Cardiac septum (tissue), 1 donor: ENCODE measurements at regions not wholly inside any gene's neighbourhood (a gene's known extent, or its start where the extent isn't known, plus 50 kb on each side); places are given as distances from the start of the nearest gene placed in this dataset.

Experiments used
- DNase-seq: peaks from one replicate; pipeline ENCODE4 v3.0.0-alpha.2; 2020; ENCODE audit warnings: low spot score
- intact Hi-C: fragments of 100-400 bp; cut with DNase I; formaldehyde crosslinking; loops from one replicate; pipeline ENCODE4 v1.14.0; 2022
- donor health status: DM: no; HTN: no; CAD: no.

- no peak for DNase-seq
- intact Hi-C loops: no loop called here
These were observed 276.1 kb downstream of the HDGFL1 start for GRCh38 chr6:22845467-22845866.

GRCh38 chr6:22848121-22848520, 278.8 kb downstream of the HDGFL1 start:
- no peak for DNase-seq
- intact Hi-C loops: no loop called here

- DNase-seq: no peak
- intact Hi-C loops: no loop called here
These were observed 280.6 kb downstream of the HDGFL1 start for GRCh38 chr6:22849921-22850320.

DNA sequence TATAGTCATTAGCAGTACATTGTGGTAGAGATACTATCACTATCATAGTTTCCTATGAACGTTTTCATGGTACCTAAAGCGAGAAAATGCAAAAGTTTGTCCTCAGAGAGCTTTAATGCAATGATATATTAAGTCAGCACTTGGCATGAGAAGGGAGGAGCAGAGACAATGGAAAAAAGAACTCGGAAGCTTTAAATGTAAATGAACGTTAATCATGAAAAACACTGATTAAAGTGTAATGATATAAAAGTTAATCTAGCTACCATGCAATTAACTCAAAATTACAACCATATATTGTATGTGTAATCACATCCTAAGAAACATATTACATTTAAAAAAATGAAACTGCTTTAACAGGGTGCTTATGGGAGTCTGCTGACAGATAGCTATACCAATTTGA, 282.7 kb downstream of the HDGFL1 start:
- DNase-seq: no peak
- intact Hi-C loops: no loop called here

GRCh38 chr6:22873513-22874136, 304.3 kb downstream of the HDGFL1 start:
- no peak for DNase-seq
- intact Hi-C loops: no loop called here

DNA sequence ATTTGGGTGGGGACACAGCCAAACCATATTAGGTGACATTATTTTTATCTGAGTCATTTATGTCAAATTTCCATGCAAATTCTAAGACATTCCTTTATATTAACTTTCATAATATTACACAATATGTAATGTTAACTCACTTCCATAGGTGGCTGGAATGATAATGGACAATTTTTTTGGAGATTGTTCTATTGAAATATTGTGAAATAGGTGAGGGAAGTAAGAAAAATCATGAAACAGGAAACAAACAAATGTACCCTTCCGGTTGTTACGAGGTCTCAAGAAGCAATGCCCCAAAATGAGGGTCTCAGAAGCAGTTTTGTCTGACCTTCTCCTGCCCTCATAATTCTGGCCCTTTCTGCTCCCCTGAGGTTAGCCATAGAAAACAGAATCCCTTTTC, 306.5 kb downstream of the HDGFL1 start:
- DNase-seq: no peak
- intact Hi-C loops: no loop called here

DNA sequence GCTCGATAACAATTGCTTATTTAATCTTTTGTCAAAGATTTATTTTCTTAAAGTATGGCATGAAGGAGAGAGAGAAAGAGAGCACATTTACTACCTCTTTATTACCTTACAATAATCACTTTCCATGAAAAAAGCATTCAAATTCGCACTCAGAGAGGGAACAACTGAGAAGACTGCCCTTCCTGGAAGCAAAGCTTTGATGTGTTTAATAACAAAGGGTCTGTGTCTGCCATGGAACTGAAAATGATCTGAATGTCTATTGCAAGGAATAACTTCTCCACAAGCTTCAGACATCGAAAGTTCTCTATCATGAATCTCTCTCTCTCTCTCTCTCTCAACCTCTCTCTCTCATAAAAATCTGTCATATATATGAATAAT, 308.9 kb downstream of the HDGFL1 start:
- intact Hi-C loops: no loop called here
- no peak for DNase-seq

- intact Hi-C loops: no loop called here
- no peak for DNase-seq
These were observed 309.3 kb downstream of the HDGFL1 start for GRCh38 chr6:22878706-22879105.

GRCh38 chr6:22880686-22881433, 311.5 kb downstream of the HDGFL1 start:
- no peak for DNase-seq
- intact Hi-C loops: no loop called here

DNA sequence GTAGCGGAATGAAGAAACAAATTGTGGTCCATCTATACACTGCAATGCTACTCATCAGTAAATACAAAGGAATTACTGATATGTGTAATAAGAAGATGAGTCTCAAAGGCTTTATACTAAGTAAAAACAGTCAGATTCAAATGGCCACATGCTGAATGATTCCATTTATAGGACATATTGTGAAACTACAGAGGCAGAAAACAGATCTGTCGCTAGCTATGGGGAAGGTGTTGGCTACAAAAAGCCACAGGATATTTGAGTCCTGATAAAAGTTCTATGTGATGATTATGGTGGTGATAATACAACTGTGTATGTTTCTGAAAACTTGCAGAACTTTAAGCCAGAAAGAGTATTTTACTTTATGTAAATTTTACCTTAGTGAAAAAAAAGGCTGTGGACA, 313.2 kb downstream of the HDGFL1 start:
- DNase-seq: no peak
- intact Hi-C loops: no loop called here

- DNase-seq: no peak
- intact Hi-C loops: no loop called here
These were observed 313.8 kb downstream of the HDGFL1 start for GRCh38 chr6:22883061-22883717.

DNA sequence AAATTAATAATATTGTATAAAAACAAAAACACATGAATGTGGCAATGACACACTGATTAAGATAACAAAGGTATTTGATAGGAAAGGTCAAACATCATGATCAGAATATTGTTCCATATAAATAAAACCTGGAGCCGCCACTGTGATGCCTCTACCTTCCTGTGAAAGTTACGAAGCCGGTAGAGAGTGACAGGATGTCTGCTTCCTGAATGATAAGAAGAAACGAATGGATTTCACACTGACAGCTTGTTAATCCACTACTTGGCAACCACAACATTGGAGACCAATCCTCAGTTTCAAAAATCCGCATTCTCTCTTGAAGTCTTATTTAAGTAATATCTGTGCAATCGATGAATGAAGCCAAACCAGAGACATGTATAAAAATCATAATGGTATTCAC, 315.1 kb downstream of the HDGFL1 start:
- intact Hi-C loops: no loop called here

DNA sequence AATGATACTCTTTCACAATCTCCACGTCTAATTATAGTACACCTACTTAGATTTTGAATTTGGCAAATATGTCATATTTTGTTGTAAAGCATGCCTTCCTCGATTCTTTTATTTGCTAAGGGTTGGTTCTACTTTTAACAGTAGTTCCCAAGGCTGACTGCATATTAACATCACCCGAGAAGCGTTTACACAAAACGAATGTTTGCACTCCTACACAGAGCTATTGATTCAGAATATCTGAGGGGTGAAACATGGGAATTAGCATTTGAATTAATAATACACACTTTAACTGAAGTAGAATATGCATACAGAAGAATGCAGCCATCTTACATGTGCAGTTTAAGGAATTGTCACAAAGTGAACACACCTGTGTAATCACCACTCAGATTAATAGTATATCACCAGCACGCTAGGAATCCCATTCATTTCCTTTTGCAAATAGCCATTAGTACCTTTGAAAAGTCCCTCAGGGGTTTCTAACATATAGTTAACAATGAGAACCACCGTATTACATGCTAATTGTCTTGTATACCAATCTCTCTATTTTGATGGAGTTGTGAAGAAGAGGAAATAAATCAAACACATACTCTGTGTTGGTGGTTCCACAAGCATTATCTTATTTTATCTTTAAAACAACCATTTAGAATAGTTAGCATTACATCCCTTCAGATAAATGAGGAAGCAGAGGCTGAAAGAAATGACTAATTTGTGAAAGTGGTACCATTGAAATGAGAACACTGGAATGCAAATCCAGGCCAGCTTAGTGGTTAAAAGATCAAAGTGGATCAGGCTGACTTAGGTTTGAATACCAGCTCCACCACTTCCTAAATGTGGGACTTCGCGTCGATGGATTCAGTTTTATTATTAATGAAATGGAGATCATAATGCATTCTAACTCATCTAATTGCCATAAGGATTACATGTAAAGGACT, 317.6 kb downstream of the HDGFL1 start:
- no peak for DNase-seq
- intact Hi-C loops: no loop called here

More for the DNA sequence above, 315.1 kb downstream of the HDGFL1 start:
- no peak for DNase-seq

- intact Hi-C loops: no loop called here
- no peak for DNase-seq
These were observed 318.9 kb downstream of the HDGFL1 start for GRCh38 chr6:22888163-22888752.

GRCh38 chr6:22891934-22892333, 322.6 kb downstream of the HDGFL1 start:
- DNase-seq: no peak
- intact Hi-C loops: no loop called here

- DNase-seq: no peak
- intact Hi-C loops: no loop called here
These were observed 323.1 kb downstream of the HDGFL1 start for GRCh38 chr6:22892452-22892851.

DNA sequence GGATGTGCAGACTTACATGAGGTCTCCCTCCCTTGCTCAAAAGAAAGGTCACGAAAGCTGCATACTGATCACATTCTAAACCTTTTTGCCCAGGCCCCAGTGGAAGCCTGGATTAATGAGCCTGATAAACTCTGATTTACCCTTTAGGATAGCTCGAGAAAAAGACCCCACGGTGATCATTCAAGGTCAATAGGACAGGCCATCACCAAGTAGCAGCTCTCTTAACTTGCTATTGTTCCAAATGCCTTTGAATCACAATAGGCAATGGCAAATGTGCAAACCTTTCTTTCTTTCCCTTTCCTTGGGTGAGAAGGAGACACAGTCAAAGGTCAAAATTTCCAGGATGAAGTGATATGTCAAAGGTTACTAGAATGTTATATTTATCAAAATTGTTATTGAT, 327.3 kb downstream of the HDGFL1 start:
- DNase-seq: no peak
- intact Hi-C loops: no loop called here

- intact Hi-C loops: no loop called here
- no peak for DNase-seq
These were observed 330.1 kb downstream of the HDGFL1 start for GRCh38 chr6:22899426-22899825.

GRCh38 chr6:22903826-22904225, 334.5 kb downstream of the HDGFL1 start:
- intact Hi-C loops: no loop called here
- DNase-seq: no peak

- intact Hi-C loops: no loop called here
- no peak for DNase-seq
These were observed 335.1 kb downstream of the HDGFL1 start for GRCh38 chr6:22904431-22904830.
